Transverse colon (tissue), 3 donors: ENCODE measurements at regions not wholly inside any gene's neighbourhood (a gene's known extent, or its start where the extent isn't known, plus 50 kb on each side); places are given as distances from the start of the nearest gene placed in this dataset.

Experiments used
- CTCF ChIP-seq, 5 experiments: fragments of 200-600 bp in 3 of 5; fragments of 450-650 bp in 2 of 5; sonication (generic) in 3 of 5; IDR thresholded peaks; 1 replicate in 2 of 5; 2 replicates in 3 of 5; pipeline ENCODE4 v1.5.1; 2016 to 2017; ENCODE audit warnings: antibody characterized with exemption in 5 of 5, inconsistent platforms in 3 of 5, mild to moderate bottlenecking in 2 of 5, moderate library complexity in 1 of 5
- EP300 ChIP-seq: sonication (generic); formaldehyde crosslinking; IDR thresholded peaks from one replicate; pipeline ENCODE4 v1.6.1; 2017; ENCODE audit warnings: antibody characterized with exemption, low read depth
- POLR2A ChIP-seq: fragments of 450-650 bp; IDR thresholded peaks from one replicate; pipeline ENCODE4 v1.6.1; 2016; ENCODE audit warnings: antibody characterized with exemption, mild to moderate bottlenecking, moderate library complexity

GRCh38 chr20:40110311-40110831 lies 578.7 kb downstream of the MAFB start:
- TF ChIP-seq CTCF (IDR thresholded peaks at IDR 0.05) (no peak), EP300 (no peak), POLR2A (no peak)
